Pons (tissue), 1 donor: ENCODE measurements at regions not wholly inside any gene's neighbourhood (a gene's known extent, or its start where the extent isn't known, plus 50 kb on each side); places are given as distances from the start of the nearest gene placed in this dataset.

Experiments
- DNase-seq: peaks from one replicate; pipeline ENCODE4 v3.0.0-alpha.2; 2016; ENCODE audit warnings: low spot score

DNA sequence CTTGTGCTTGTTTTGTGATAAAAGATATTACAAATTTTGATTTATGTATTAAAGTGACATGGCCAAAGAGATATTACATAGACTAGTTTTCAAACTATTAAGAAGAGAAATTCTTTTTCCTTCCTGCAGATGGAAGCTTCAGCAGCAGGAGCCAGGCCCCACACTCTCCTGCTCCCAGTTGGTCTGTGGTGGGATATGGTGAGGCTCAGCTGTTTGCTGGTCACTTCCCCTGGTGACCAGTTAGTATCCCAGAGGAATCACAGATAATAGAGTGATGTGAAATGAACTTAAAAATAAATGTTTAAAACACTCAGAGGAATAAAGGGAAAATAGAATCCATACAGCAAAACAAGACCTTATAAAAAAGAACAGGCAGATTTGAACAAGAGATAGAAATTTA is 154.7 kb downstream of the KTN1 start:
- DNase-seq: no peak

DNA sequence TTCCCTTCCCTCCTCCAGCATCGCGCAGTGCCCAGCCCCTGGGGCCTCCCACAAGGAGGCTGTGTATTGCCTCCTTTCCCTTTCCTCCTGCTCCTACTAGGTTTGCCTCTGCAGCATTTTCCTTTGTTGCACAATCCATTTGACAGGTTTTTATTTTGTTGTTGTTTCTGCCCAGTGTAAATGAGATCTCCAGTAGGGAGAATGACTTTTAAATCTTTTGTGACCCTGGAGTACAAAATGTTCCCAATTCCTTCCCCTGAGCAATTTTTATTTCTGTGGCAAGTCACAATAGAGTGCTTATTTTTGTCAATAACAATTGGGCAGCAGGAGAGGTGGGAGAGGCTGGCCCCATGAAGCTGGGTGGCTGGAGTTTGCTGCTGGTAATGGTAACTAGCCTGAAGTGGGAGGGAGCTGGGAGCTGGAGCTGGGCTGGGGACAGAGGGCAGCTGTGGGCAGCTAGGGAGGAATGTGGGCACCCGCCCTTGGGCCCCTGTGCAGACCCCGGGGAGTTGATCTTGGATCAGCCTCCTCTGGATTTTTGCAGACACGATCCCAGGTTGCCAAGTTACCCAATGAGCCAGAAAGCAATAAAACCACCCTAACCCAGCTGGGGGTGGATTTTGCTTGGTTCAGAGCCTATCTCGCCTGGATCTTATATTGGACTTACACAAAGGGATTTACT is 160.1 kb downstream of the KTN1 start:
- DNase-seq: no peak

DNA sequence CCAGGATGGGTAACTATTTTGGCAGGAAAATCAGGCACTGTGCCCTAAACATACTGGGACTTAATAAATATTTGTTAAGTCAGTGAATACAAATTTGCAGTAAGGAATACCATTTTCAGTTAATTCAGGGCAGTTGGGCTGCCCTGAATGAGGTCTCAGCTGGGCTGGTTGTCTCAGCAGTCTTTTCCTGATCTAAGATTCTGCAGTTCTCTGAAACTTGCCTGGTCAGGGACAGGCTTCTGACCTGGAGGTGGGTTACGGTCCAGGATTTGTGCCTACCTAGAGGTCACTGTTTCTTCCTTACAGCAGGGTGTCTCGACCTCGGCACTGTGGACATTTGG is 160.6 kb downstream of the KTN1 start:
- DNase-seq: no peak

DNA sequence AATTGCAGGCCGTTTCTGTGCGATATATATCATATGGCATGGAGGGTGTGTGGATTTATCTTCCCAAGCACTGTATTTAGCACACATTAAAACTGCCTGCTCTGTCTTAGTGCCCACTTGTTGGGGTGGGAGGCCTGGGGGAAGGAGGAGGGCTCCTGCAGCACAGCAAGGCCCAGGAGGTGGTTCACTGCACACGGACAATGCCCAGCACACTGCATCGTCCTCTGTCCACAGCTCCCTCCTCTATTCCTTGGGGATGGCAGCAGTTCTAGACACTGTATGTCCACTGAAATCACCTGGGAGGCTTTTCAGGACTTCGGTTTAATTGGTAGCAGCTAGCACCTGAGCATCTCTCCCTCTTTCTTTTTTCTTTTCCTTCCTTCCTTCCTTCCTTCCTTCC is 161.2 kb downstream of the KTN1 start:
- no peak for DNase-seq

DNA sequence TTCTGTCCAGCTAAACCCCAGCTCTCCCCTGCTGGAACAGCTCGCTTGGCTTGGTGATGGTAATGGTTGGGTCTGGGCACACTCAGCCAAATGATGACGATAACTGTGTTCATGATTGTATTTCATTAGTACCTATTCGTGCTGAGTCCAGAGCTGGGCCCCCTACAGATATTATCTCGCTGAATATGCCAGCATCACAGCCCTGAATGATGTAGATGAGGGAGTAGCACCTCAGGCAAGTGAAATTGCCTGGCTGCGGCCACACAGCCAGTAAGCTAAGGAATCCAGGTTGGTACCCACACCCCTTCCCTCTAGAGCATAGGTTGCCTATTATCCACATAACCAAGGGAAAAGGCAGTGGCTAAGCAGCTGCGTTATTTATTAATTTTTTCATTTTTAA is 163.5 kb downstream of the KTN1 start:
- no peak for DNase-seq

DNA sequence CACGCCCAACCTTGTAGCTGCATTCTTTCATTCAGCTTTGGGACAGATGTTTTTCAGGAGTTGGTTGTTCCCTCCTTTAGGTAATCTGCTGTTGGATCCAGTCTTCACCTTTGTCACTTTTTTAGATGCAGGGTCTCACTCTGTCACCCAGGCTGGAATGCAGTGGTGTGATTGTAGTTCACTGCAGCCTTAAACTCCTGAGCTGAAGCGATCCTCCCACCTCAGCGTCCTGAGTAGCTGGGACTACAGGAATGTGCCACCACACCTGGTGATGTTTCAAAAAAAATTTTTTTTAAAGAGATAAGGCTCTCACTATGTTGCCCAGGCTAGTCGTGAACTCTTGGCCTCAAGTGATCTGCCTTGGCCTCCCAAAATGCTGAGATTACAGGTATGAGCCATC is 164.3 kb downstream of the KTN1 start:
- DNase-seq: no peak

DNA sequence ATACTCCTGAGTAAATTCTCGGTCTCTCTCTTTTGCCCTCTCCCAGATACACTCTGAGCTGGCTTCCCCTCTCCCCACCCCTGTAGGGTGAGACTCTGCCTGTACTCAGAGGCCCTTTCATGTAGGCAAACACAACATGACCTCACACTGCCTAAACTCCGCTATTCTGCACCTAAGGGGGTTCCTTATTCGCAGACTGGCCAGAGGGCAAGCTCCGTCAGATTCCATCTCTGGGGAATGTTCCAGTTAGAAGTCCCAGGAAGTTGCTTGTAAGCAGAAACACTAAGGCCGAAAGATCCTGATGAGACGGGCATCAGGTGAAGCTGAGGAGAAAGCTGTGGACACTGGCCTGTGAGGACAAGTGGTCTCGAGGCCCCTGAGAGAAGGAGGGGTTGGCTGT is 165.9 kb downstream of the KTN1 start:
- DNase-seq: no peak

DNA sequence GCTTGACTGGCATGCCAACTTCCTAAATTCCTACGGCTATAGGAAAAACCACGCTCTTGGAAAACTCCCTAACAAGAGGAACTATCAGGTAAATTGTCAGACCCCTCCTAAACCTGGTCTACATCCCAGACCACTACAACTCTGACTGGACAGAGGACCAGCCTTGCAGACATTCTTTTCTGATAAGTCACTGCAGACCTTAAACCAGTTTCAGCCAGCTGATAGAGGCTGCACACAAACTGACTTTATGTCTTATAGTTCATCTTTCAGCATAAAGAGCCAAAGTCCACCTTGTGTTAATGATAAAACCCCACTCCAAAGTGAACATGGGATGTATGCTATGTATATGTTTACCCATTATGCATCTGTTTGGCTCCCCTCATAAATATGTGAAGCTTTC is 166.6 kb downstream of the KTN1 start:
- DNase-seq: no peak

DNA sequence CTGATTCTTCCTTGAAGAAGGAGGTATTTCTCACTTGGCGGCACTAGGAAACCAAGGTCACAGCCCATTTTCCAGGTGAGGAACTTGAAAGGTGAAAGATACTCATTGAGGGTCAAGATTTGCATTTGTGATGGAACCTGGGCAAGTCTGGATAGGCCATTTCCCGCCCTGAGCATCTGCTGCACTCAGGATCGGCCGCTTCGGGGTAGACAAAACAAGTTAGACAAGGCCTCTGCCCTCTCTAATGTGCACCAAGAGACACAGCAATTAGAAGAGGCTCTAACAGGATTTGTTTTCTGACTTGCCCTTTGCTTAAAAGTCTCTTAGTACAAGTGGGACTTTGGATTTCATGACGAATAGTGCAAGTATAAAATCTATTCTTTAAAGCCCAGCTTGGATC is 167.2 kb downstream of the KTN1 start:
- no peak for DNase-seq

DNA sequence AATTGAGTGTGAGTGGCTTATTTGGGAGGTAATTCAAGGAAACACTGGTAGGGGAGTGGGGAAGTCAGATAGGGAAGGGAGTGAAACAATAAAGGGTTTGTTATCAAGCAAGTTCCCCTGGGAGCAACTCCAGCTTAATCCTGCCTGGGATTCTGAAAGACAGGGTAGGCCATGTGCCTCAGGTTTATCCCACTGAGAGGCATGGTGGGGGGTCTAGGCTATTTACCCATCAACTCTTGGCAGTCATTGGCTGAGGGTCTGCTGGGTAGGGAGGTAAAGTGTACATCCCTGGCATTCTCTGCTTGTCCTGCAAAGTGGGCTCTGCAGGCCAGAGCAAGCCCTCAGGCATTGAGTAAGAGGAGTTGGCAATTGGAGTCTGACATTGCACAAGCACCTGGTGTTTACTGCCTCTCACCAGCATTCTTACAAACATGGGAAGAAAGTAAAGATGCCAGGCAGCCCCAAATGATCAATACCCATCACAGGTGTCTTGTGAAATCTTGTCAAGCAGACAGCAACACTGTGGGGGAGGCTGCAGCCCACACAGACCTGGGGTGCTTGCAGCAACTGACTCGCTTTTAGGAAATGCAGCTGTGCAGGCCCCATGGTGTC is 169.3 kb downstream of the KTN1 start:
- DNase-seq: no peak

DNA sequence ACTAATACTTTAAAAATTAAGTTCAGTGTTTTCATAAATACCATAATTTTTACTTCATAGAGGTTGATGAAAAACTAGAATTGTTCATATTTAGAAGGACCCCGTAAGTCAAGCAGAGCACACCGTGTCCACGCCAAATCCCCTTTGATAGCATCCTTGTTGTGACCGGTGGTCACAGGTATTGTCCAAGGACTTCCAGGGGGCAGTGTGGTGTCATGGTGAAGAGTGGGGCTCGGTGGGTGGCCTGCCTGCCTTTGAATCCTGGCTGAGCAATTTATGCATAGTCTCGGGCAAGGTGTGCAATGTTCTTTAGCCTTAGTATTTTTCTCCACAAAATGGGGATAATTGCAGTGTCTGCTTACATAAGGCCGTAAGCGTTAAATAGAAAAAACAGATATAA is 169.9 kb downstream of the KTN1 start:
- DNase-seq: no peak

DNA sequence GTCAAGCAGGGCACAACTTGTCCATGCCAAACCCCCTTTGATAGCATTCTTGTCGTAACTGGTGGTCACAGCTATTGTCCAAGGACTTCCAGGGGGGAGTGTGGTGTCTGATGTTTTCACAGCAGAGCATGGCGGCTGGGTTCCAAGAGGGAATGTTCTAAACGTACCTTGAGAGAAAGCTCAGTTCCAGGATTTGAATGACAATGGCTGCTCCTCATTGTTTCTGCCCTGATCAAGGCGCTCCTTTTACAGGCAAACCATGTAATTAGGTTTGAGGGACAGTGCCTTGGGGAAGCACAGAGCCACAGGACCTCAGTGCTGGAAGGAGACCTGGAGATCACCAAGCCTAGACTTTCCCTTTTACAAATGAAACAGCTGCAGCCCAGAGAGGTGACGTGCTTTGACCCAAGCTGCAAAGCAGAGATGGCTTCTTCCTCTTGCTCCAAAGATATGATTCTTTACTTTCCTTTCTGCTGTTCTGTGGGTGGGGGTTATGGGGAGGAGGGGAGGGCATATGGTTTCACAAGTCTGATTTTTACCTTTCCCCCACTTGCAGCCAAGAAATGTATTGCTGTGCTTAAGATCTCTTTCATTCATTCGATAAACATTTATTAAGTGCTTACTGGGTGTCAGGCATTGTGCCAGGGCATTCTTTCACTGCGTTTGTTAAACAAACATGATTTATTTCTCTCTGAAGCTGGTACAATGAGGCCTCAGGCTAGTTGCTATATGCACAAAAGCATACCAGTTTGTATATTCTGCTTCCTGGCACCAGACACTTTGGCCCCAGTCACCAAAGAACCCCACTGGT is 172.8 kb downstream of the KTN1 start:
- DNase-seq: no peak

DNA sequence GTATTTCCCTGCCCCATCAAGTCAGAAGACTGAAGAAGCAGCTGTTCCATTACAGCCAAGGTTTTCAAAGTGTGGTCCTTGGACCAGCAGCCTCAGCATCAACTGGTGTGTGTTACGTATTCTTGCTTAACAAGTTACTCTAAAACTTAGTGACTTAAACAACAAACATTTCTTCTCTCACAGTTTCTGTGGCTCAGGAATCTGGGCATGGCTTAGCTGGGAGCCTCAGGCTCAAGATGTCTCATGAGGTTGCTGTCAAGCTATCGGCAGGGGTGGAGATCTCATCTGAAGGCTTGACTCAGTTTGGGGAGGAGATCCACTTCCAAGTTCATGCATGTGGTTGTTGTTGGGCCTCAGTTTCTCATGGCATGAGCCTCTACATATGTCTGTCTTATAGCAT is 174.5 kb downstream of the KTN1 start:
- no peak for DNase-seq

DNA sequence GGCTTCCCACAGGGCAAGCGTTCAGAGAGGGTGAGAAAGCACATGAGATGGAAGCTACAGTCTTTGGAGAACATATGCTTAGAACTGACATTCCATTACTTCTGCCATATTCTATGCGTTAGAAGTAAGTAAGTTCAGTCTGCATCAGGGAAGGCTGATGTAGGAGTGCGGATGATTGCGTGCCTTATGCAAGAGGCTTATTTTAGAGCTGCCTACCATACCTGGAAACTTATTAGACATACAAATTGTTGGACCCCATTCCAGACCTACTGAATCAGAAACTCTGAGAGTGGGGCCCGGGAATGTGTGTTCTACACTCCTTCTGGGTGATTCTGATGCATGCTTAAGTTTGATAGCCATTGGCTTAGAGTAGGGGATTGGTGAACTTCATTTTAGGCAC is 174.9 kb downstream of the KTN1 start:
- no peak for DNase-seq

DNA sequence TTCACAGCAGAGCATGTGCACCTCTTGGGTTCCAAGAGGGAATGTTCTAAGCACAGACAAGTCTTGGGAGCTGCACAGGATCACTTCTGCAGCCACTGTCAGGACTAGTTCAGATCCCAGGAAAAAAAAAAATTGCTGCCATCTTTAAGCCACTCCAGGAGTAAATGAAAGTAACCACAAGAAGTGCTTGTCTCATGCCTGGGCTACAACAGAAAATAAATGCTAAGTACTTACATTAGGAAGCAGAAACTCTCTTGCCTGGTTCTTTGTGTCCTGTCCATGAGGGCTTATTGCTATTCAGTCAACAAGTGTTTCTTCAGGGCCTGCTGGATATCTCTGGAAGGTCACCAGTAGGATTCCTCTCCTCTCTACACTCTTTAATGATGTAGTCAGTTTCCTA is 176.1 kb downstream of the KTN1 start:
- no peak for DNase-seq

DNA sequence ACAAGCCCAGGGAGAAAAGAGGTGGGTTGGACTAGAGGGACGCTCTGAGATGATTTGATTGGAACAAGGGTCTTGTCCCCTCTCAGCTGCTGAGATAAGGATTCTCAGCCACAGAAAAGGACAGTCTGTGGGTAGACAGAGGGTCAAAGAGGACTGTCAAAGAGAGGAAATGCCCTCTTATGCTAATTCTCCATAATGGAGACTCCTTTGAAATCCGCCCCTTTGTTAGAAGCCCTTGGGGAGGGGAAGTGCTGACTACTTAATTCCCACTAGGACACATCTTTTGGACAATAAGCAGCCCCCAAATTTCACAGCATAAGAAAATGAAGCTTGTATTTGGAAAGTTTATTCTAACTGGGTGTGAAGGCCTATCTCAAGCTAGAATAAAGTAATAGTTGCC is 176.6 kb downstream of the KTN1 start:
- DNase-seq: no peak

DNA sequence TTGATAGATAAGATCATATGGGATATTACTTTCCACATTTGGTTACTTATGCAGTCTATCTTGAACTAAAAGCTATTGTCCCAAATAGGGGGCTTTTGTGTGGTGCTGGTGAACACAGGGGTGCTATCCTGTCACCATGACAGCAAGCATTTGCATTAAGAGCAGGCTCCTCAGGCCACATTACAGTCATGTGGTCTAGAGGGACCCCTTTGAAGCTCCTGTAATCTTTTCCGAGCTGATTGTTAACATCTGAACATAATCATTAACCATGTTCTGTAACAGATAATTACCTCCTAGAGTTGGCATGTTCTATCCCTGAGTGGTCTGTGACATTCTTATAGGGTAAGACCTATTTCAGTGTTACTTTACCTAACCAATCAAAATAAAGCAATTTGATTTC is 178.8 kb downstream of the KTN1 start:
- DNase-seq: no peak

DNA sequence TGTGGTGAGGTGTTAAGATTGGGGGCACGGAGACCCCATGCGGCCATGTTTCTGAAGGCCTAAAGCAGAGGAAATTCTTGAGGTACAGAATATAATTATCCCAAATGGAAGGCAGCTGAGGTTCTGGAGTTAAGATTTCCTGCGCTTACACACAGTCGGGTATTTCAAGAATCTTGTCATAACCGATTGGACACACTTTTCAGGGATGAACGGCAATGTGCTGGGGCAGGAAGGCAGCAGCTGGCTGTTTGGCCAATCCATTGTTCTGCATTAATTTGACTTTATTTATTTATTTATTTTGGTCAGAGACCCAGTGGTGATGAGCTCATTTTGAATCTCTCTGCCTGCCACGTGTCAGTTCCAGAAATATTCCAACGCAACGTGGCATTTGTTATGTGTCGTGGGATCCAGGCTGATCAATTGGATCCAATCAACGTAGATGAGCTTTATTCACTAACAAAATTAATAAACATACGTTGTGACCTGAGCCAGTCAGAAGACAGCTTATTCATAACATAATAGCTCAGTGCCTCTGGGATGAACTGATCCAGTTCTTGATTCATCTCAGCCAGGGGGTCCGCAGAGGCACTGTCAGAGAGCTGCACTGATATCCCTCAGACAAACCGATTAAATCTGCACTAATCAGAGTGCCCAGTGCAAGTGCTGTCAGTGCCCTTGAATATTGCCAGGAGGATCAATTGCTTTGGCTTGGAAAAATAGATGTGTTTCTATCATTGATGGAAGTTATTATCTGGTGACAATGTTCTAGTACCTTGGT is 181.0 kb downstream of the KTN1 start:
- no peak for DNase-seq

DNA sequence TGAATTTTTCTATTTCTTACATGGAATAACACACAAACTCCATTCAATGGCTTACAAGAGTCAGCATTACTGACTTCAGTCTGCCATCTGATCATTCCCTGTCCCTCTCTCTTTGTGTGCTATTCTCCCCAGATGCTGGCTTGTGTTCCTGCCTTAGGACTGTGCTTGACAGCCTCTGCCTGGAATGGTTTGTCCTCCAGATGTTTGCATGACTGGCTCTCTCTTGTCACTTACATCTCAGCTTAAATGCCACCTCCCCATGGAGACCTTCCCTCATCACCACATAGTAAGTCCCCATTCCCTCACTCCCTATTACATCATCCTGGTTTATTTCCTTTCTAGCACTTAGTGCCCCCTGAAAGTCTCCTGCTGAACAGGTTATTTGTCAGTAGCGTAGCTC is 181.6 kb downstream of the KTN1 start:
- no peak for DNase-seq

DNA sequence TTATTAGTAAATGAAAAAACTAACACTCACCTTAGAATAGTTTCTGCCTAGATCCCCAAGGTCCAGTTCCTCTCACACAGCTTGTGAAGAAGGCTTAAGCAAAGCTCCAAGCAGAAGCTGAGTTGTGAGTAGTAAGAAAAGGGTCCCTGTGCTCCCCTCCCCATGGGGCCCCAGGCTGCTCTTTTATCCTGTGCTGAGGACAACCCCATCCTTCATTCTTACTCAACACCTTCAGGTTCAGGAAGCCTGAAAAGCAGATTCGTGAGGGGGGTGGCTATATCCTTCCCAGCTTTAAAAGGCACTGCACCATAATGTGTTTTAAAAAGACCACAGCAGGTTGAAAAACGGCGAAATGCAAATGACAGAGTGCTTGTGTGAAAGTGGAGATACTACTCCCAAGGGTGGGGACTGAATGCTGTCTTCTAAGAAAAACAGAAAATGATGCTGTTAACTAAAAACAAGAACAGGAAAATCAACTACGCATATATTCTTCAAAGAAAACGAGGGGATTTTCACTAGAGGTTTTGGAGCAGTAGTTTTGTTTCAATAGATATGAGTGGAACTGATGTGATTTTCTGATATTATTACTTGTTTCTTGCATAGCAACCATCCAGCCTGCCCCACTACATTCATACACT is 182.7 kb downstream of the KTN1 start:
- no peak for DNase-seq

DNA sequence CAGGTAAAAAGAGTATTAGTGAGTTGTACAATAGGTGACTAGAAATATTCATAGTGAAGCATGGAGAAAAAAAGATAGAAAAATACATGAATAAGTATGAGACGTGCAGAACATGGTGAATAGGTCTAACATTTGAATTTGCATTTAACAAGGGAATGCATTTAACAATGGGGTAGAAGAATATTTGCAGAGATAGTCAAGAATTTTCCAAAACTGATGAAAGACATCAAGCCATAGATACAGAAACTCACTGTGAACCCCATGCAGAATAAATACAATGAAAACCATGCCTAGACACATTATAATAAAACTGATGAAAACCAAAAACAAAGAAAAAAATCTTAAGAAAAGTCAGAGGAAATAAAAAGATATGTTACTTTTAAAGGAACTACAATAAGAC is 184.8 kb downstream of the KTN1 start:
- no peak for DNase-seq

DNA sequence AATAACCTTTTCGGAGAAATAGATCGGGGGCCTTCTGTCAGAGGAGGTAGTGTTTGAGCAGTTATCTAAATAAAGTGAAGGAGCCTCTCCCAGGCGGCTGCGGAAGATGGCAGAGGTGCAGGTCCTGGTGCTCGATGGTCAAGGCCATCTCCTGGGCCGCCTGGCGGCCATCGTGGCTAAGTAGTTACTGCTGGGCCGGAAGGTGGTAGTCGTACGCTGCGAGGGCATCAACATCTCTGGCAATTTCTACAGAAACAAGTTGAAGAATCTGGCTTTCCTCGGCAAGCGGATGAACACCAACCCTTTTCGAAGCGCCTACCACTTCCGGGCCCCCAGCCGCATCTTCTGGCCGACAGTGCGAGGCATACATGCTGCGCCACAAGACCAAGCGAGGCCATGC is 186.1 kb downstream of the KTN1 start:
- DNase-seq: no peak
